Amniotic epithelial cell (primary cell): ENCODE measurements at regions not wholly inside any gene's neighbourhood (a gene's known extent, or its start where the extent isn't known, plus 50 kb on each side); places are given as distances from the start of the nearest gene placed in this dataset.
"Not testable (repeated sequence)": the region's sequence is repeated elsewhere in the genome, so short reads cannot be mapped to it uniquely, and the experiment has no call there.

Experiments used
- DNase-seq: peaks from one replicate; pipeline ENCODE4 v3.0.0-alpha.2; 2010; ENCODE audit warnings: low read depth

- peak; percentile 7 for DNase-seq
Observed at GRCh38 chr11:23151819-23152218, 291.5 kb upstream of the CCDC179 start.

- no peak for DNase-seq
Observed at GRCh38 chr11:23155503-23155902, 295.2 kb upstream of the CCDC179 start.

GRCh38 chr11:23164022-23164421 is 303.7 kb upstream of the CCDC179 start:
- DNase-seq = no peak

GRCh38 chr11:23166376-23166775 is 306.1 kb upstream of the CCDC179 start:
- no peak for DNase-seq

GRCh38 chr11:23179609-23180008 is 319.3 kb upstream of the CCDC179 start:
- no peak for DNase-seq

GRCh38 chr11:23181022-23181807 is 320.9 kb upstream of the CCDC179 start:
- no peak for DNase-seq

- DNase-seq = peak; percentile 62
Observed at GRCh38 chr11:23192256-23192655, 332.0 kb upstream of the CCDC179 start.

- no peak for DNase-seq
Observed at GRCh38 chr11:23201936-23202522, 341.8 kb upstream of the CCDC179 start.

- no peak for DNase-seq
Observed at GRCh38 chr11:23202611-23203010, 342.3 kb upstream of the CCDC179 start.

GRCh38 chr11:23205156-23205871 is 345.0 kb upstream of the CCDC179 start:
- DNase-seq = peak; percentile 69

- DNase-seq = peak; percentile 43
Observed at GRCh38 chr11:23206741-23207336, 346.6 kb upstream of the CCDC179 start.

GRCh38 chr11:23211221-23211620 is 350.9 kb upstream of the CCDC179 start:
- DNase-seq = peak; percentile 9

- no peak for DNase-seq
Observed at GRCh38 chr11:23212807-23213206, 352.5 kb upstream of the CCDC179 start.

GRCh38 chr11:23217072-23217471 is 356.8 kb upstream of the CCDC179 start:
- no peak for DNase-seq

- not testable (repeated sequence) for DNase-seq
Observed at GRCh38 chr11:23220086-23220485, 359.8 kb upstream of the CCDC179 start.

- no peak for DNase-seq
Observed at GRCh38 chr11:23221366-23221765, 361.1 kb upstream of the CCDC179 start.

- DNase-seq = peak; percentile 80
Observed at GRCh38 chr11:23226331-23227077, 366.2 kb upstream of the CCDC179 start.

GRCh38 chr11:23227078-23227445 is 366.8 kb upstream of the CCDC179 start:
- DNase-seq = peak; percentile 20

- no peak for DNase-seq
Observed at GRCh38 chr11:23232652-23233051, 372.4 kb upstream of the CCDC179 start.

- DNase-seq = peak; percentile 52
Observed at GRCh38 chr11:23233075-23233474, 372.8 kb upstream of the CCDC179 start.

- DNase-seq = peak; percentile 84
Observed at GRCh38 chr11:23236826-23237555, 376.7 kb upstream of the CCDC179 start.
